CD4-positive, alpha-beta T cell treated with Interleukin-6 for 4 hours (primary cell): ENCODE measurements at regions not wholly inside any gene's neighbourhood (a gene's known extent, or its start where the extent isn't known, plus 50 kb on each side); places are given as distances from the start of the nearest gene placed in this dataset.

Experiments
- DNase-seq: peaks from one replicate; pipeline ENCODE4 v3.0.0-alpha.2; 2020; ENCODE audit warnings: mixed read lengths

DNA sequence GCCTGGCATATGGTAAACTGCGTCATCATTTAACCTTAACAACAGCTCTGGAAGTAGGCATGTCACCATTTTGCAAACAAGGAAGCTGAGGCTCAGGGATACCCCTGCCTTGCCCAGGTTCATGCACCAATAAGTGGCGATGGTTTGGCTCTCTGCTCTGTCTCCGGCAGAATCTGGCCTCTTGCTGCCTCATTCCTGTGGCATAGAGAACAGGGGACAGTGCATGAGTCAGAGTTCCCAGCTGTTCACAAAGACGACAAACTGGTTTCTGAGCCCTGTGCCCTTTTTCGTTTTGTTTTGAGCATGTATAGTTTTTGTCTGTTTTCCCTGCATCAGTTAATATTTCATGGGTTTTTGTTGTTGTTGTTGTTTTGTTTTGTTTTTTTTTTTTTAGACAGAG, 236.8 kb downstream of the OPA1 start:
- no peak for DNase-seq

DNA sequence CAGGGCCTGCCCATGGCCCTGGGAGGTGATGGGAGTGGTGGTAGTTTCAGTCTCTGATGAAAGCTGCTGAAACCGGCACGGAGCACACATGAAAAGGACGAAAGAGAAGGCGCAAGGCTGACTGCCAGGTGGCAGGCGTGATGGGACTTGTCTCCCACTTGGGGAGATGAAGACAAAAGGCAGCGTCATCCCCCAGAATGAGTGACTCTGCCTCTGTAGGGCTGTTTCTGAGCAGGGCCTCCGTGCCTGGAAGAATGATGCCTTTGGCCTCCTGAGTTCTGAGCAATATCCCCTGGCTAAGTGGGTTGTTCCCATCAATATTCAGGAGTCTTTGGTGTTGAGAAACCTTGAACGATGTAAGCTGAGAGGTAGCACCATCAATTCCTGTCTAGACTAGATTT, 237.8 kb downstream of the OPA1 start:
- DNase-seq = no peak

DNA sequence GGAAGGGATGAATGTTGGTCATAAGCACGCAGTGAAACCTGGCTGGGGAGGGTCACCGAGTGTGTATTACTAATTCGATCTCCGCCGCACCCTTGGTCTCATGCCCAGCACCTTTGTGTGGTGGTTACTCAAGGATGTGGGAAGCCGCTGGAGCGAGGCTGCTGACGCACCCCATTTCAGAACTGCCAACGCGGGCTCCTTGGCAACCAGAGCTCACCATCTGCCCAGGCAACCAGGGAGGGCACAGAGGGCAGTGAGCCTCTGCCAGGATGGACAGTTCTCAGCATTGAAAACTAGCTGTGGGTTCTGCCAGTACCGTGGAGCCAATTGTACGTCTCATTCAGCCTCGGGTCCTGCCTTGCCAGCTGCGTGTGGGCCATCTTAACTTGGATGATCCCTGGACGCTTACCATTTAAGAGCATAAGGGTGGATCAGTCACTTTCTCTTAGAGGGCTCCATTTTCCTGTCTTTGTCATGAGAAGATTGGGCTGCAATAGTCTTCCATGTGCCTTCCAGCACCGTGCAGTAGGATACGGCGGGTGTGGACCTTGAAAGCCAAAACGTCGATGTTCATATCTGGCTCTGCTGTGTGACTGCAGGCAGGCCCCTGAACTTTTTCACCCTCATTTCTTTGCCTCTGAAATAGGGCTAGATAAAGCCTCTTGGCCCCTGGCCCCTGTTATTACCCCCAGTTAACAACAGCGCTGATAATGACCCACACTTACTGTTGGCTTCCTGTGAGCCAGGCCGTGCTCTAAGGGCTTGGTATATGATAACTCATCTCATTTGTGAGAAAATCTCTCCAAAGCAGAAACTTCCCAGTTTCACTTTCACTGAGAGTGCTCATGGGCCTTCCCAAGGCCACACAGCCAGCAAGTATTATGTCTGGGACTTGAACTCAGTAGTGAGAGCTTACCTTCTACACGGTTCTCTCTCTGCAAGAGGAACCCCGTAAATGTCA, 238.8 kb downstream of the OPA1 start:
- DNase-seq = no peak

DNA sequence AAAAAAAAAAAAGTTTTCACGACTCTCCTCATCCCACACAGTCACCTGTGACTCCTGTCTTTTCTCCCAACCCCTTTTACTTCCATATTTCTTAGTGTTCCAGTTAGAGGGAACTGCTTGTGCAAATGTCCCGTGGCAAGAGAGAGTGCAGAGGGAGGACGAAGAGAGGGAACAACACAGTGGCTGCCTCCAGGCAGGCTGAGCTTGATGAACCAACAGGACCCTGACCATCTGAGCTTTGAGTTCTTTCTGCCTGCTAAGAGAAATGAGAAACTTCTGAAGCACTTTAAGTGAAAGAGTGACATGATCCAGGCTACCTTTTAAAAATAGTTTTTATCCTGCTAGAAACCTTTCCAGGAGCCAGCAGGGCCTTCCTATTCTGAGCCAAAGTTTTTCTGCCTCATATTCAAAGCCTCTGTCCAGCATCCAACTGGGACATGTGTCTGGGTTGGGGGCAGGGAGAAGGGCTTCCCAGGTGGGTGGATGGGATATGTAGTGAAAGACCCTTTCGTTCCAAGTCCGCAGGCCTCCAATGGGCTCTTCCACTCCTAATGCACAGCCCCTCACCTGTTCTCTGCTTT, 239.9 kb downstream of the OPA1 start:
- no peak for DNase-seq

DNA sequence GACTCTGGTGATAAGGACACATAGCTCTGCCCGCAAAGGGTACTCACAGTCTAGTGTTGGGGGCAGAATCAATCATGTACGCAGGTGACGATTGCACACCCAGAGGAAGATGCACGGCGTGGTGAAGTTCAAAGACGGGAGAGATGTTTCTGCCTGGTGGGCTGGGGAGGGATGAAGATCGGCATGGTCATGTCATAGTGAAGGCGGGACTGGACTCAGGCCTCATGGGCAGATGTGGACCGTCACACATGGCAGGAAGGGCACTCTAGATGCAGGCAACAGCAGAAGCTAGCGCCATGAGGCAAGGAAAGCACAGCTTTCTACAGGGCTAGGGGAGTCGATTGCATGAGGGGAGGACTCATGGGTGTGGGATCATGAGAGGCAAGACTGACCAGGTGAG, 240.6 kb downstream of the OPA1 start:
- DNase-seq = no peak

DNA sequence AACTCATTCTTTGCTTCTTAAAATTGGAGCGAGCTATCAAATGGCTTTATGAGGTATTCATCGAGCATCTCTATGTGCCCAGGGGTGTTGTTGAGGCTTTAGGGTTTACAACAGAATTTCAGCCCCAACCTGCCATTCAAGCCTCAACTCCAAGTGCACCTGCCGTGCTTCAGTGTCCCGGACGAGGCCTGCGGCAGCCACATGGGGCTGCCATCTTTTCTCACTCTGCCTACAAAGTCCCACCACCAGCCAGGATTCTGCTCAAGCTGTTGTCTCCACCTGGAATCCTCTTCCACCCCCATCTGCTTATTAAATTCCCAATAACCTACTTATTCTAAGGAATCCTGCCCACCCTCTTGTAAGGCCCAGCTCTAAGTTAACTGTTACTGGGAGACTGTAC, 242.4 kb downstream of the OPA1 start:
- DNase-seq = no peak

DNA sequence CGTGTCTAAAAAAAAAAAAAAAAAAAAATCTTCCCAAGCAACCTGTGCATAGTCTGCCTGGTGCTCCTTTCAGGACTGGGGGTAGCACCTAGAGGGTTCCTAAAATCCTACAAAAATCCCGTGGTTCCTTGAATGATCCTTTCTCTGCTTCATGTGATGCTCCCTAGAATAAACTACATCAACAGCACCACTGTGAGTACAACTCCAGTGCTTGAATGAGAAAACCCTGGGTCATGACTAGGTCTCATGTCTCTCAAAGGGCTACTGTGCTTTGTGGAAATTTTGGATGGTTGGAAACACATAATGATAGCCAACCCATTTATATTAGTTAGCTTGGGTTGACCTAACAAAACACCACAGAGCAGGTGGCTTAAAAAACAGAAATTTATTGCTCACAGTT, 243.5 kb downstream of the OPA1 start:
- no peak for DNase-seq

DNA sequence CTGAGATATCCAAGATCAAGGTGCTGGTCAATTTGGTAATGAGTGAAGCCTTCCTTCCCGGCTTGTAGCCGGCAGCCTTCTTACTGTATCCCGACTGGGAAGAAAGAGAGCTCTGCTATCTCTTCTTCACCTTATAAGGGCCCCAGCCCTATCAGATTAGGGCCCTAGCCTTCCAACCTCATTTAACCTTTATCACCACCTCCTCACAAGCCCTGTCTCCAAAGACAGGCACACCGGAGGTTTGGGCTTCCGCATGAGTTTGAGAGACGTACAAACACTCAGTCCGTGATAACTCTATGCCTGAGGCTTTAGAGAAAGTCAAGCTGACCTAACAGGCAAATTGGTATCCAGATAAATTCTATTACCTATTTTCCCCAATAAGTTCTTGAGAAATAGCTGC, 243.9 kb downstream of the OPA1 start:
- DNase-seq = no peak

DNA sequence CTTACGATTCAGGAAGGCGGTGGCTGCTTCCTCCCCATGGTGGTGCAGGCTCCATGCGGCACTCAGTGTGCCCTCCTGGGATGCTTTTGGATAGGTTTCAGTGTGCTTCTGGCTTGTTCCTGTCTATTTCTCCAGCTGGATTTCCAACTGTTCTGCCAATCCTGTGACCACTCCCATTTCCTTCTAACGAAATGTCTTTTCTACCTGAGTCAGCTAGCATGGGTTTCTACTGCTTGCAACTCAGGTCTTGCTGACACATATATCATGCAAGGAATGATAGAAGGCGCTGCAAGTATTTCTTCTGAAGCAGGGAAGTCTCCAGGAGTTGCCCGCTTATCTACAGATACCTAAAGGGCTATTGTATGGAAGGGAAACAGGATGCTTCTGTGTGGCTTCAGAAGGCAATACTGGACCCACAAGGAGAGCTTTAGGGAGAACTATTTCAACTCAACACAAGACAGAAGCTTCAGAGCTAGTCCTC, 244.4 kb downstream of the OPA1 start:
- DNase-seq = no peak

DNA sequence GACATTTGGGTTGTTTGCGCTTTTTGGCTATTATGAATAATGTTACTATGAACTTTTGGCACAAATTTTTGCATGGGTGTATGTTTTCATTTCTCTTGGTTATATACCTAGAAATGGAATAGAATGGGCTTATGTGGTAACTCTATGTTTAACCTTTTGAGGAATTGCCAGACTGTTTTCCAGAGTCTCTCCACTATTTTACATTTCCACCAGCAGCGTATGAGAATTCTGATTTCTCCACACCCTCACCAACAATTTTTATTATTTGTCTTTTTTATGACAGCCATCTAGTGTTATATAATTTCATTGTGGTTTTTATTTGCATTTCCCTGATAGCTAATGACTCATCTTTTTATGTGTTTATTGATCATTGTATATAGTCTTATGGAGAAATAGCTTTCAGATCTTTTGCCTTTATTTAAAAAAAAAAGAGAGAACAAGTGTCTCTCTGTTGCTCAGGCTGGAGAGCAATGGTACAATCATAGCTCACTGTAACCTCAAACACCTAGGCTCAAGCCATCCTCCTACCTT, 247.2 kb downstream of the OPA1 start:
- DNase-seq = no peak

DNA sequence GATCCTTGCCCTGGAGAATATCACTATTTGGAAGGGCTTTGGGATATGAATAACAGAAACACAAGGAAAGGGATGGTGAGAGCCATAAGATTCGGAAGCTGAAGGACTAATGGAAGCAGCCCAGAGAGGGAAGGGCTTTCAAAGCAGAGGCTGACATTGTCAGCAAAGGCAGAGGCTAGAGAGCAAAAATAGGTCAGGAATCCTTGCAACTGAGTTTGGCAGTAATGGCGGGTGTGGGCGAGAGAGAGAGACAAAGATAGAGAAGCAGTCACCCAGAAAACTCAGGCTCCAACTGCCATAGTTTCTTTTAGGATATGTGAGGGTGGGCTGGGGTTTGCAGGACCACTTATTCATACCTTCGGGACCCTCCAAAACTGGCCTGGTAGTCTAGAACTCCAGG, 248.6 kb downstream of the OPA1 start:
- DNase-seq = no peak

DNA sequence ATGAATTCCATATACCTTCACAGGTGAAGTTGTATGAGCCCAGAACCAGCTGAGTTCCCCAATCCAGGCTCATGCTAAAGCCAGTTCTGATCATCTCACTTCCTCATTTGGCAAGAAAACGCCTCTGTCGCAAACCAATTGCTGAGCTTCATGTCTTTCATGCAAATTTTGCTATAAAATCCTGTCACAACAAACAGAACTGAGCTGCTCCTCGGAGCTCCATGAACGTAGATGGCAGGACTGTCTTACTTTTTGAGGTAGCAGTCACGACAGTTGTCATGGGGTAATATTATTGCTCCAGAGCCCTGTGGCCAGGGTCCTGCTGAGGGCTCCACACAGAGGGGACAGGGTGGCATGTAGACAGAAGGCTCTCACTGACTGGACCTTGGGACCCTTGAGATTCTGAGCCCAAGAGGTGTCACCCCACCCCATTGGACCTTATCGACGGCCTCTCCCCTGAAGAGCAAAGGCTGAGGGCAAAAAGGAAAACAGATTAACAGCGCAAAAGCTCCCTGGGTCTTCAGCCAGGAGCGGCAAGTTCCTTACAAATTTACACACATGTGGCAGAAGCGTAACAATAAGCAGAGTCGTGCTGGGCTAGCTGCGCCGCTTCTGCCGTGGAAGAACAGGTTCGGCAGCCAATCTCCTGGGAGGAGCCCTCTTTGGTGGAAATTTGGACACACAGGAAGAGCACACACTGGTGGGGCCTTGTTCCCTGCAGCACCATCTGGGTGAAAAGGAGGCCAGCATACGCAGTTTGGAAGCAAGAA, 249.2 kb downstream of the OPA1 start:
- DNase-seq = no peak

DNA sequence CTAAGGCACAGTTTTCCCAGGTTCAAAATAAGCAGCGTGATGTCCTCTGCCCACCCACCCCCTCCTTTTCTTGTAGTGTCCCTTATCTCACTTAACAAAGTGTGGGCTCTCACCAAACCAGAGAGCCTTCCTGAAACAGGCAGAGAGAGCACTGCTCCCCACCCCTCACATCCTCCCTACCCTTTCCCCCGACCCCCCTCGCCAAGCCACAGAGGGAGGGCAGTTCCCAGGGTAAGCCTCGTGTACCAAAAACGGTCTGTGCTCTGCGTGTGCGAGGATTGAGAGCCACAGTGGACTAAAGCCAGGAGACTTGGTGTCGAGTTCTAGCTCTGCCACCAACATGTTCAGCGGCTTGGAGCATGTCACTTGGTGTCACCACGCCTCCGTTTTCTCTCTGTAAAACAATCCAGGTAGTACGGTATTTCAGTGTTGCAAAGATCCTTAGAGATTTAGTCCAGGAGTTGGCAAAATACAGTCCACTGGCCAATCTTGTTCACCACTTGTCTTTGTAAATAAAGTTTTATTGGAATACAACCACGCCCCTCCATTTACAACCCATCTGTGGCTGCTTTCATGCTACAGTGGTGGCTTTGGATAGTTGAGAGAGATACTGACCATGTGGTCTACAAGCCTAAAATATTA, 249.9 kb downstream of the OPA1 start:
- DNase-seq = no peak

DNA sequence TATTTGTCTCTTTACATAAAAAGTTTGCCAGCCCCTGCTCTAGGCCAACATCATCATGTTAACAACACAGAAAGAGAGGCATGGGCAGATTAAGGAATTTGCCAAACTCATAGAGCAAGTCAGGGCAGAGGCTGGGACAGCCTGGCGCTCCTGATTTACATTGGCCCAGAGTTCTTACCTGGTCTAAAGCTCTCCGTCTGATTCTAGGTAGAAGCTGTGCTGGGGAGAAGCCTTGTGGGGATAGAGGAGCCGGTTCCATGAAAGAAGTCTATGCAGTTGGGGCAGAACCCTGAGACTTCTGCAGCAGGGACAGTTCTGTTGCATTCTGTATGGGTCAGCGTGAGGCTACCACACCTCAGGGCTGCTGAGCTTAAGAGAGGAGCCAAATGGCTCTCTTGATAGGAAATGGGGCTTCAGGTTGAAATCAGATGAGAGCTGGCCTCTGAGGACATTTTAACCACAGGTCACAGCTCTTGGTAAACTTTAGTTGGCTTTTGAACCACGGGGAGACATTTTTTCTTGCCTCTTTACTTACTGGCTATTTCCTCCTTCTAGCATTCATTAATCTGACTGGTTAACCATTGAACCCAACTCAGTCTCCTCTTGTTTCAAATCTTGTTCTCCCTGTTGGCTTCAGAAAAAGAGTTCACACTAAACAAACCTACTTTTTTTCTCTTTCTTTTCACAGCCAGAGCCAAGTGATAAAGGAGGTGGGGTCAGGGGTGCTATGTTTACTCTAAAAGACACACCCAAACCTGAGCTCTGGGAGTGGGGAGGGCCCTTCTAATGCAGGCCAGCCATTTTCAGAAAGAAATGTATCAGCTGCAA, 250.7 kb downstream of the OPA1 start:
- no peak for DNase-seq

DNA sequence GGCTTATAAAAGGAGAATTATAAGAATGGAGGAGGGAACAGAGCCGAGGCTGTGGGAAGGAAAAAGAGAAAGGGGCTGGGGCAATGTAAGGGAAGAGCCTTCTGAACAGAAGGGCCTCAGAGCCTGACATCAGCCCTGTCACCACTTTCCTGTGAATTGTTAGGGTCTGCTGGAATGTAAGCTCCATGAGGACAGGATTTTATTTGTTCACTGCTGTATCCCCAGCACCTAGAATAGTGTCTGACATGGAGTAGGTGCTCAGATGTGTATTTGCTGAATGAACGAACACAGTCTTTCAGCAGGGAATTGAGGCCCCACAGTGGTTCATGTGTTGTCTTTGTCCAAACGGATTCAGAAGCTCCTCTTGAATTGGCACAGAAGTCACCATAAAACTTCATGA, 251.5 kb downstream of the OPA1 start:
- no peak for DNase-seq

DNA sequence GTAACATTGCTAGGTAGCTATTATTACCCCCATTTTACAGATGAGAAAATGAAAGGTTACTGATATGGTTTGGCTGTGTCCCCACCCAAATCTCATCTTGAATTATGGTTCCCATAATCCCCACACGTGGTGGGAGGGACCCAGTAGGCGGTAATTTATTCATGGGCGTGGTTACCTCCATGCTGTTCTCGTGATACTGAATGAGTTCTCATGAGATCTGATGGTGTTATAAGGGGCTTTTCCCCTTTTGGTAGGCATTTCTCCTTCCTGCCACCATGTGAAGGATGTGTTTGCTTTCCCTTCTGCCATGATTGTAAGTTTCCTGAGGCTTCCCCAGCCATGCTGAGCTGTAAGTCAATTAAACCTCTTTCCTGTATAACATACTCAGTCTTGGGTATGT, 252.1 kb downstream of the OPA1 start:
- no peak for DNase-seq

DNA sequence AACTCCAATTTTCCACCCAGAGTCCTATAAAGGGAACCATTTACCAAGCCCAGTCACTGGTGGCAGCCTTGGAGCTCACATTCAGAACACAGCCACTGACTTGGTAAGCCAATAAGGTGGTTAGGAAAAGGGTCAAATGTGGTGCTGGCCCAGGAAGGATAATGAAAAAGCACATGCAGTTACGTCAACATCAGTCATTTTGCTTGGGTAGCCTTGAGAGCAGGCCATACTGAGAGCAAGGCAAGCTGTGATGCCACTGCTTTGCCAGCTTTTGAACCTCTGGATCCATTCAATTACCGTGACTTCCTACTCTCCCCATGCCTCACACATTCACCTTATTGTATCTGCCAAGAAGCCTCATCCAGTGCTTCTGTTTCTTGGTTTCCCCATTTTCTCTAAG, 253.6 kb downstream of the OPA1 start:
- DNase-seq = no peak

DNA sequence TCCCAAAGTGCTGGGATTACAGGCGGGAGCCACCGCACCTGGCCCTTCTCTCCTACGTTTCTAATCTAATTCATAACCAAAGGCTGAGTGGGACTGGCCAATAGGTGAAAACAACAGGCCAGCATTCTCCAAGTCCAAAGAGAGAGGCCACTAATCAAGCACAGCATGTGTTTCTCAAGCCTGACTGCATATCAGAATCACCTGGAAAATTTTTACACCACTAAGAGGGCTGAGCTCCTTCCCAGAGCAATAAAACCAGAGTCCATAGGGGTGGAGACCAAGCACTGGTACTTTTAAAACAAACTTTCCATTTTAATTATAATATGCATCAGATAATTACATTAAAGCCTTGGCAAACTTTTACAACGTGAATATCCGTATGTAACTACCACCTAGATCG, 254.4 kb downstream of the OPA1 start:
- no peak for DNase-seq

DNA sequence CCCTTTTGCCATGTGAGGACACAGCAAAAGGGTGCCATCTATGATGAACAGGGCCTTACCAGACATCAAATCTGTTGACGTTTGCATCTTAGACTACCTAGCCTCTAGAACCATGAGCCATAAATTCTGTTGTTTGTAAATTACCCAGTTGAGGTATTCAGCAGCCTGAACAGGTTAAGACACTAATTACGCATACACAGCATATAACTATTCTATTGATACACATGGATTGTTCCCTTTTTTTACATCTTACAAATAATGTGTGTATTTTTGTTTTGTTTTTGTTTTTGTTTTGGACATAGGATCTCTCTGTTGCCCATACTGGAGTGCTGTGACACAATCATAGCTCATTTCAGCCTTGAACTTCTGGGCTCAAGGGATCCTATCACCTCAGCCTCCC, 255.5 kb downstream of the OPA1 start:
- no peak for DNase-seq

DNA sequence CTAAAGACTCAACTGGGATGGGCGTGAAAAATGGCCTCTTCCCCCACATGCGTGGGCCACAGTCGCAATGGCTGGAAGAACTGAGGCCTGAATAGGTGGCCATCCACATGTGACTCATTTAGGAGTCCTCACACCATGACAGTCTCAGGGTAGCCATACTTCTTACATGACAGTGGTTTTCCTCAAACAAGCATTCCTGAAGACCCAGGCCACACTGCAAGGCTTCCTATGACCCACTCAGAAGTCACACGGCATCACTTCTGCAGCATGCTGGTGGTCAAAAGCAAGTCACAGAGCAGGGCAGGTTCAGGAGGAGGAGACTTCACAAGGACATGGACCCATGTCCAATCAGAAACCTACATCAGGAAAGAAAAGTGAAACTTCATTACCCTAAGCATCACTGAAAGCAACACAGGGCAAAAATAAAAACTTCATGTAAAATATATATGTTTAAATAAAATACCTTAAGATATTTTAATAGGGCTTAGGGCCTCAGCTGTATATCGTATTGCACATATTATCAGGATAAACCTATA, 257.1 kb downstream of the OPA1 start:
- DNase-seq = no peak

DNA sequence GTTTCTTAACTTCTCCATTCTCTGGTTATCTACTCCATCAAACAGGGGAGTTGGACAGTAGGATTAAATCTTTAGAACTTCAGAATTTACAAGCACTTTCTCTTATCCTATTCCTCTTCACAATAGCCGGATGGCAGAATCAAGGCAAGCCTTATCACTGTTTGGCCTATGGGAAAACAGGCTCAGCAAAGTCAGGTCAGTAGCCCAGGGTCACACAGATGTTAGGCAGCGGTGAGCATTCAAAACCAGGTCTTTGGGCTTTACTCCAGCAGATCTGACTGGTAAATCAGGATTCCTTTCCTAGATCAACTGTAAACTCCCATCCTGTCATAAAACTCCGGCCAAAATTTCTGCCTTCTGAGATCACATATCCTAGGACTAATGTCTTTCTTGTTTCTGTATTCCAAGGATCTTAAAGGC, 258.4 kb downstream of the OPA1 start:
- no peak for DNase-seq
